Tibial nerve (tissue), 4 donors: ENCODE measurements at regions not wholly inside any gene's neighbourhood (a gene's known extent, or its start where the extent isn't known, plus 50 kb on each side); places are given as distances from the start of the nearest gene placed in this dataset.
"Not testable (repeated sequence)": the region's sequence is repeated elsewhere in the genome, so short reads cannot be mapped to it uniquely, and the experiment has no call there.

Experiments used
- DNase-seq, 2 donors: peaks; one replicate each; pipeline ENCODE4 v3.0.0-alpha.2; 2019; ENCODE audit warnings: low spot score in 2 of 2
- H3K27ac ChIP-seq, 4 donors: fragments of 200-600 bp; sonication (generic) in 3 of 4; one replicate each; pipeline ENCODE4 v1.5.1; 2017 to 2019; ENCODE audit warnings: mild to moderate bottlenecking in 1 of 4
- H3K27me3 ChIP-seq, 2 donors: fragments of 200-600 bp; sonication (generic) in 1 of 2; one replicate each; pipeline versions ENCODE4 v1.5.1 to v1.6.0; 2017 to 2019
- H3K36me3 ChIP-seq, 3 donors: fragments of 200-600 bp; sonication (generic); one replicate each; pipeline ENCODE4 v1.5.1; 2018 to 2019
- H3K4me1 ChIP-seq, 4 donors: fragments of 200-600 bp; sonication (generic) in 3 of 4; one replicate each; pipeline ENCODE4 v1.5.1; 2017 to 2019
- H3K4me3 ChIP-seq, 4 donors: fragments of 200-600 bp; sonication (generic) in 3 of 4; one replicate each; pipeline ENCODE4 v1.5.1; 2017 to 2019; ENCODE audit warnings: mild to moderate bottlenecking in 1 of 4, moderate library complexity in 1 of 4
- H3K9me3 ChIP-seq, 4 donors: fragments of 200-600 bp; sonication (generic) in 3 of 4; one replicate each; pipeline ENCODE4 v1.5.1; 2017 to 2019
- EP300 ChIP-seq, 2 donors: sonication (generic); formaldehyde crosslinking; IDR thresholded peaks; one replicate each; pipeline ENCODE4 v1.6.1; 2017; ENCODE audit warnings: antibody characterized with exemption in 2 of 2, mild to moderate bottlenecking in 1 of 2
- POLR2A ChIP-seq, 2 donors: fragments of 450-650 bp; IDR thresholded peaks; one replicate each; pipeline ENCODE4 v1.6.1; 2017; ENCODE audit warnings: antibody characterized with exemption in 2 of 2, mild to moderate bottlenecking in 2 of 2, moderate library complexity in 2 of 2
- WGBS, 2 donors: methylation state at CpG; one replicate each; pipeline ENCODE4 v1.1.5; 2018; 5-methylcytosine and 5-hydroxymethylcytosine counted together
- TF ChIP-seq, protein P1 (sequence below), 5 experiments: fragments of 200-600 bp in 3 of 5; fragments of 450-650 bp in 2 of 5; sonication (generic) in 3 of 5; IDR thresholded peaks; one replicate each; pipeline ENCODE4 v1.5.1; 2016 to 2019; ENCODE audit warnings: antibody characterized with exemption in 5 of 5, mild to moderate bottlenecking in 3 of 5, moderate library complexity in 2 of 5

DNA sequence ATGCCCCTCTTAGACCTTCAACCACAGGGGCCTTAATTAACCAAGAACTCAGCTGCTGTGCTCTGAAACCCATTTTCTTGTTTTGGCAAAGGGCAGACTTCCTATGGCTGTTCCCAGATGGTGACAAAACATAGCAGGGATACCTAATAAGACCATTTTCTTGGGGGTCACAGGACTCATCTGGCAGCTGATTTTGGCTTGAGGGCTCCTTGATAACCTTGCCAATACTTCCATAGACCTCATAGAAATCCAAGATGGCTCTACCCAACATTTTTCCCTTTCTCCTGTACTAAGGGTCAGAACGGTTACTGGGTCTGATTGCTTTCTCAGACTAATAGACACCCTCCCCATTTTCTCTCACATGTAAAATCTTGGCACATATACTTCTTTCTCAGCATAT, 757.7 kb upstream of the SEMA6A start:
- DNase-seq = no peak
- H3K4me3 ChIP-seq = no peak overlapping the region
- no peak overlapping the region for H3K27ac ChIP-seq
- 92 to 97% methylated on average over 1 of the region's 1 CpG for WGBS, 2 donors
- H3K27me3 ChIP-seq = no peaks in the 10 kb centered on the region
- H3K9me3 ChIP-seq = no peaks in the 10 kb centered on the region
- H3K4me1 ChIP-seq = no peaks in the 10 kb centered on the region
- H3K36me3 ChIP-seq = no peaks in the 10 kb centered on the region
- TF ChIP-seq POLR2A (IDR thresholded peaks at IDR 0.05) (no peak), EP300 (IDR thresholded peaks at IDR 0.05) (no peak)
- TF ChIP-seq, protein P1, sequence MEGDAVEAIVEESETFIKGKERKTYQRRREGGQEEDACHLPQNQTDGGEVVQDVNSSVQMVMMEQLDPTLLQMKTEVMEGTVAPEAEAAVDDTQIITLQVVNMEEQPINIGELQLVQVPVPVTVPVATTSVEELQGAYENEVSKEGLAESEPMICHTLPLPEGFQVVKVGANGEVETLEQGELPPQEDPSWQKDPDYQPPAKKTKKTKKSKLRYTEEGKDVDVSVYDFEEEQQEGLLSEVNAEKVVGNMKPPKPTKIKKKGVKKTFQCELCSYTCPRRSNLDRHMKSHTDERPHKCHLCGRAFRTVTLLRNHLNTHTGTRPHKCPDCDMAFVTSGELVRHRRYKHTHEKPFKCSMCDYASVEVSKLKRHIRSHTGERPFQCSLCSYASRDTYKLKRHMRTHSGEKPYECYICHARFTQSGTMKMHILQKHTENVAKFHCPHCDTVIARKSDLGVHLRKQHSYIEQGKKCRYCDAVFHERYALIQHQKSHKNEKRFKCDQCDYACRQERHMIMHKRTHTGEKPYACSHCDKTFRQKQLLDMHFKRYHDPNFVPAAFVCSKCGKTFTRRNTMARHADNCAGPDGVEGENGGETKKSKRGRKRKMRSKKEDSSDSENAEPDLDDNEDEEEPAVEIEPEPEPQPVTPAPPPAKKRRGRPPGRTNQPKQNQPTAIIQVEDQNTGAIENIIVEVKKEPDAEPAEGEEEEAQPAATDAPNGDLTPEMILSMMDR (IDR thresholded peaks at IDR 0.05) = no peak

DNA sequence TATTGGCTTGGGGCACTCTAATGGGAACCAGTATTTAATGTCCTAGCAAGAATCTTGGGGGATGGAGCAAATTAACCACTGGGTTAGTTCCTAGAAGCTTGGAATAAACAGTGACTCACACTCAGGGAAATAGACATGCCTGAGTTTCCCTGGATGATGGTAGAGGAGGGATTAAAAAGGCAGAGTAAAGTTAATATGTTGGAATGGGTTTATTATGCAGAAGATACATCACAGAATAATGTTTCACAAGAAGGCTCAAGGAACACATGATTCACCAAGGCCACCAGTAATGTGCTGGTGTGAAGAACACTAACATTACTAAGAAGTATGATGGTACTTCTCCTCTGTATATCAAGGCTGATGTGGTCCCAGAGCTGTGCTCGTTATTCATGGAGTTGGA, 752.9 kb upstream of the SEMA6A start:
- no peak for TF ChIP-seq POLR2A (IDR thresholded peaks at IDR 0.05)
- 60 to 70% methylated on average over 1 of the region's 1 CpG for WGBS, 2 donors
- H3K27ac ChIP-seq = no peak overlapping the region
- H3K4me3 ChIP-seq = no peak overlapping the region
- H3K9me3 ChIP-seq = no peaks in the 10 kb centered on the region
- no peaks in the 10 kb centered on the region for H3K4me1 ChIP-seq
- no peaks in the 10 kb centered on the region for H3K36me3 ChIP-seq
- no peak for DNase-seq
- no peaks in the 10 kb centered on the region for H3K27me3 ChIP-seq

DNA sequence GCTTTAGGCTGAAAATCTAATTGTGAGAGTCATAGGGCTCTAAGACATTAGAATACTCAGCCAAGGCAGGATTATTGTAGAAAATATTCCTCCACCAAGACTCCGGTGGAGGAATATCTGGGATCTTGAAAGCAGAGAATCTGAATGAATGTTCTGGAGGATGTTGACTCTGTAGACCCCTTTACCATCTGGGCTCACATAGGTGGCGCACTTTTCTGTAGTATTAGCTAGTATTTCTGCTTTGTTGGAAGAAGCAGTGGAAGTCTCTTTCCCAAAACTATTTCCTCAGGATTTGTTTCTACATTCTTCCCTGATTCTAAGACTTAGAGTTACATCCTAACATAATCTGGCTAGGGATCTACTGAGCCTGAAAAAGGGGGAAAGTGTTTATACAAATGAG, 752.4 kb upstream of the SEMA6A start:
- no peak overlapping the region for H3K4me3 ChIP-seq
- no peaks in the 10 kb centered on the region for H3K27me3 ChIP-seq
- no peaks in the 10 kb centered on the region for H3K4me1 ChIP-seq
- WGBS, 2 donors = 94 to 97% methylated on average over 2 of the region's 2 CpGs
- TF ChIP-seq, protein P1 (IDR thresholded peaks at IDR 0.05) = no peak
- TF ChIP-seq POLR2A (IDR thresholded peaks at IDR 0.05) = no peak
- TF ChIP-seq EP300 (IDR thresholded peaks at IDR 0.05) = no peak
- DNase-seq = no peak
- H3K9me3 ChIP-seq = no peaks in the 10 kb centered on the region
- no peaks in the 10 kb centered on the region for H3K36me3 ChIP-seq
- H3K27ac ChIP-seq = no peak overlapping the region

DNA sequence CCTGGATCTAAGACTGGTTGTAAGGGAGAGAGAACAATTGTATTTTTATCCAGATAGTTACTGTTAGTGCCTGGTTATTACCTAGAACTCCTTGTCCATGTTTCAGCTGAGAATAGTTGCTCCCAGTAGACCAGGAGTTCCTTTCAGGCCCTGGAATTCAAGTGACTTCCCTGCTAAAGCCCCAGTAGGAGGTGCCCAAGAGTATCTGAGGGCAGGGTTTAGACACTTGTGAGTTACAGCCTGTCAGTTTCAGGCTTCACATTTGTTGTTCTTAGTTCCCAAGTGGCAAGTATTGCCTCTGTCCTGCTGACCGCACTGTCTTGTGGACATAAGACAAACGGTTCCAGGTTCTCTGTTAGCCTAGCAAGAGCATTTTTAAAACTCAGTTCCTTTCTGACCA, 743.9 kb upstream of the SEMA6A start:
- no peaks in the 10 kb centered on the region for H3K9me3 ChIP-seq
- no peak overlapping the region for H3K27ac ChIP-seq
- H3K27me3 ChIP-seq = no peaks in the 10 kb centered on the region
- H3K4me3 ChIP-seq = no peak overlapping the region
- 69 to 84% methylated on average over 2 of the region's 2 CpGs for WGBS, 2 donors
- no peak for DNase-seq
- no peaks in the 10 kb centered on the region for H3K4me1 ChIP-seq
- TF ChIP-seq, protein P1 (IDR thresholded peaks at IDR 0.05) = no peak
- TF ChIP-seq POLR2A (IDR thresholded peaks at IDR 0.05) = no peak
- no peak for TF ChIP-seq EP300 (IDR thresholded peaks at IDR 0.05)
- no peaks in the 10 kb centered on the region for H3K36me3 ChIP-seq

DNA sequence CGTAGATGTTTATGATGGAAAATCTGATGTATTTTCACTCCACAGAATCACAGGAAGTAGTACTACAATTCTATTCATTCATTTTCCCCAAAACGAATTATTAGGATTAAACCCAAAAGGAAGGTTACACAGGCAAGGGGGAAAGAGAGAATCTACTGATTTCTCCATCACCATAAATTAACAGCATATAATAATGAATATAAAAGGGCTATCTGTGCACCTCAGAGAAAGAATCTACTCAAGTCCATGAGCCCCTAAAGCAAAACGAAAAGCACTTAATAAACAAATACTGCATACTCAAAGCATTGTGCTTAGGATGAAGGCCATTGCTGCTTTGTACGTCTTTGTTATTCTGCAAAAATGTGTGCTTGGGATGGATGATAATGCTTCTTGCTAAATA, 740.5 kb upstream of the SEMA6A start:
- Histone ChIP-seq H3K9me3 (no peaks in the 10 kb centered on the region), H3K27me3 (no peaks in the 10 kb centered on the region), H3K4me1 (no peaks in the 10 kb centered on the region), H3K27ac (no peak overlapping the region), H3K4me3 (no peak overlapping the region), H3K36me3 (no peaks in the 10 kb centered on the region)
- TF ChIP-seq POLR2A (IDR thresholded peaks at IDR 0.05) (no peak), EP300 (IDR thresholded peaks at IDR 0.05) (no peak)
- TF ChIP-seq, protein P1 (IDR thresholded peaks at IDR 0.05) = no peak
- 46 to 56% methylated on average over 4 of the region's 4 CpGs for WGBS, 2 donors
- DNase-seq = no peak

DNA sequence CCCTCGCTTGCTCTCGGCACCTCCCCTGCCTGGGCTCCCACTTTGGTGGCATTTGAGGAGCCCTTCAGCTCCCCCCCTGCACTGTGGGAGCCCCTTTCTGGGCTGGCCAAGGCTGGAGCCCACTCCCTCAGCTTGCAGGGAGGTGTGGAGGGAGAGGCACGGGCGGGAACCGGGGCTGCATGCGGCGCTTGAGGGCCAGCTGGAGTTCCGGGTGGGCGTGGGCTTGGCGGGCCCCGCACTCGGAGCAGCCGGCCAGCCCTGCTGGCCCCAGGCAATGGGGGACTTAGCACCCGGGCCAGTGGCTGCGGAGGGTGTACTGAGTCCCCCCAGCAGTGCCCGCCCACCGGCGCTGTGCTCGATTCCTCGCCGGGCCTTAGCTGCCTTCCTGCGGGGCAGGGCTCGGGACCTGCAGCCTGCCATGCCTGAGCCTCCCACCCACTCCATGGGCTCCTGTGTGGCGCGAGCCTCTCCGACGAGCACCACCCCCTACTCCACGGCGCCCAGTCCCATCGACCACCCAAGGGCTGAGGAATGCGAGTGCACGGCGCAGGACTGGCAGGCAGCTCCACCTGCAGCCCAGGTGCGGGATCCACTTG, 730.0 kb upstream of the SEMA6A start:
- not testable (repeated sequence) for DNase-seq, H3K4me3 ChIP-seq, H3K27ac ChIP-seq, H3K4me1 ChIP-seq, H3K36me3 ChIP-seq, H3K9me3 ChIP-seq, H3K27me3 ChIP-seq
- WGBS, 2 donors = 98% methylated on average over 24 to 28 of the region's 34 CpGs
